H9 (cell line): ENCODE measurements at regions not wholly inside any gene's neighbourhood (a gene's known extent, or its start where the extent isn't known, plus 50 kb on each side); places are given as distances from the start of the nearest gene placed in this dataset.

Source experiments
- DNase-seq: peaks from one replicate; pipeline ENCODE4 v3.0.0-alpha.2; 2017
- H2AFZ ChIP-seq: one replicate; pipeline ENCODE4 v1.6.1; 2013; ENCODE audit warnings: mild to moderate bottlenecking, low read length, control low read depth, moderate library complexity
- H2AK5ac ChIP-seq: 2 replicates; pipeline ENCODE4 v1.6.1; 2013; ENCODE audit warnings: low read length, control low read depth, mixed read lengths; ENCODE audit not compliant: insufficient read length
- H2BK120ac ChIP-seq: one replicate; pipeline ENCODE4 v1.6.1; 2013; ENCODE audit warnings: low read depth, mild to moderate bottlenecking, low read length, control low read depth, inconsistent platforms; ENCODE audit not compliant: poor library complexity, severe bottlenecking
- H2BK12ac ChIP-seq: 2 replicates; pipeline ENCODE4 v1.6.1; 2013; ENCODE audit warnings: low read length, control low read depth, mixed read lengths, low read depth; ENCODE audit not compliant: insufficient read length
- H2BK15ac ChIP-seq: 2 replicates; pipeline ENCODE4 v1.6.1; 2013; ENCODE audit warnings: low read depth, low read length, control low read depth
- H2BK20ac ChIP-seq: one replicate; pipeline ENCODE4 v1.6.1; 2013; ENCODE audit warnings: low read depth, mild to moderate bottlenecking, low read length, control low read depth, inconsistent platforms; ENCODE audit not compliant: poor library complexity, severe bottlenecking
- H2BK5ac ChIP-seq: 2 replicates; pipeline ENCODE4 v1.6.1; 2013; ENCODE audit warnings: low read length, control low read depth, mixed read lengths; ENCODE audit not compliant: insufficient read length
- H3K14ac ChIP-seq: 2 replicates; pipeline ENCODE4 v1.6.1; 2013; ENCODE audit warnings: low read length, control low read depth; ENCODE audit not compliant: insufficient read depth
- H3K18ac ChIP-seq: 2 replicates; pipeline ENCODE4 v1.6.1; 2013; ENCODE audit warnings: low read depth, mild to moderate bottlenecking, mixed read lengths, low read length, control low read depth; ENCODE audit not compliant: insufficient read length
- H3K23ac ChIP-seq: 2 replicates; pipeline ENCODE4 v1.6.1; 2013; ENCODE audit warnings: low read length, control low read depth, mixed read lengths, low read depth; ENCODE audit not compliant: insufficient read length
- H3K23me2 ChIP-seq: 2 replicates; pipeline ENCODE4 v1.6.1; 2013; ENCODE audit warnings: low read depth, mild to moderate bottlenecking, mixed read lengths, low read length, control low read depth; ENCODE audit not compliant: insufficient read length, poor library complexity, severe bottlenecking
- H3K27ac ChIP-seq: 2 replicates; pipeline ENCODE4 v1.5.1; 2013; ENCODE audit warnings: low read length, control low read depth, mixed read lengths, low read depth; ENCODE audit not compliant: insufficient read length
- H3K27me3 ChIP-seq: 2 replicates; pipeline ENCODE4 v1.6.1; 2013; ENCODE audit warnings: low read length, control low read depth, inconsistent platforms; ENCODE audit not compliant: insufficient read depth
- H3K4ac ChIP-seq: 2 replicates; pipeline ENCODE4 v1.6.1; 2013; ENCODE audit warnings: low read depth, mild to moderate bottlenecking, control low read depth, inconsistent platforms, low read length, moderate library complexity
- H3K4me1 ChIP-seq: 2 replicates; pipeline ENCODE4 v1.6.1; 2013; ENCODE audit warnings: low read length, control low read depth, inconsistent platforms; ENCODE audit not compliant: insufficient read depth
- H3K4me2 ChIP-seq: 2 replicates; pipeline ENCODE4 v1.6.1; 2013; ENCODE audit warnings: low read length, control low read depth, mixed read lengths; ENCODE audit not compliant: insufficient read length, insufficient read depth
- H3K56ac ChIP-seq: 2 replicates; pipeline ENCODE4 v1.6.1; 2013; ENCODE audit warnings: low read depth, mild to moderate bottlenecking, mixed read lengths, low read length, control low read depth; ENCODE audit not compliant: insufficient read length
- H3K79me1 ChIP-seq: 2 replicates; pipeline ENCODE4 v1.6.1; 2013; ENCODE audit warnings: low read depth, mild to moderate bottlenecking, moderate library complexity, low read length, control low read depth, inconsistent platforms; ENCODE audit not compliant: insufficient read depth, poor library complexity, severe bottlenecking
- H3K79me2 ChIP-seq: 2 replicates; pipeline ENCODE4 v1.6.1; 2013; ENCODE audit warnings: low read length, control low read depth, inconsistent platforms; ENCODE audit not compliant: insufficient read depth
- H3K9ac ChIP-seq: 2 replicates; pipeline ENCODE4 v1.6.1; 2013; ENCODE audit warnings: low read length, control low read depth, mixed read lengths; ENCODE audit not compliant: insufficient read length; ENCODE audit errors: extremely low read depth
- H3K9me3 ChIP-seq: one replicate; pipeline ENCODE4 v1.6.1; 2013; ENCODE audit warnings: low read depth, low read length, inconsistent platforms; ENCODE audit not compliant: control insufficient read depth
- H3T11ph ChIP-seq: one replicate; pipeline ENCODE4 v1.6.1; 2013; ENCODE audit warnings: mild to moderate bottlenecking, low read length, control low read depth, inconsistent platforms
- H4K20me1 ChIP-seq: one replicate; pipeline ENCODE4 v1.6.1; 2013; ENCODE audit not compliant: control insufficient read depth, insufficient read length, insufficient read depth
- H4K5ac ChIP-seq: 2 replicates; pipeline ENCODE4 v1.6.1; 2013; ENCODE audit warnings: low read depth, mild to moderate bottlenecking, mixed read lengths, low read length, control low read depth; ENCODE audit not compliant: insufficient read length
- H4K8ac ChIP-seq: replicated peaks from 2 replicates; pipeline ENCODE4 v1.6.1; 2013; ENCODE audit warnings: low read length, control low read depth, mixed read lengths, low read depth; ENCODE audit not compliant: insufficient read length
- H4K91ac ChIP-seq: 2 replicates; pipeline ENCODE4 v1.6.1; 2013; ENCODE audit warnings: low read depth, mild to moderate bottlenecking, moderate library complexity, mixed read lengths, low read length, control low read depth; ENCODE audit not compliant: insufficient read length
- H3K27ac Mint-ChIP-seq, 3 experiments: 2 replicates in 2 of 3; 3 replicates in 1 of 3; pipeline ENCODE4 v1.8.0; 2020 to 2021; ENCODE audit warnings: mixed read lengths in 3 of 3, mild to moderate bottlenecking in 1 of 3, moderate library complexity in 1 of 3
- H3K27me3 Mint-ChIP-seq: 2 replicates; pipeline ENCODE4 v1.8.0; 2021; ENCODE audit warnings: low read depth, mild to moderate bottlenecking, moderate library complexity, mixed read lengths
- H3K36me3 Mint-ChIP-seq, 3 experiments: 2 replicates in 2 of 3; 3 replicates in 1 of 3; pipeline ENCODE4 v1.8.0; 2020 to 2021; ENCODE audit warnings: low read depth in 3 of 3, mixed read lengths in 3 of 3; ENCODE audit not compliant: insufficient read depth in 1 of 3
- H3K4me1 Mint-ChIP-seq, 2 experiments: 2 replicates each; pipeline ENCODE4 v1.8.0; 2020; ENCODE audit warnings: mixed read lengths in 2 of 2
- H3K4me3 Mint-ChIP-seq, 2 experiments: 2 replicates in 1 of 2; 3 replicates in 1 of 2; pipeline ENCODE4 v1.8.0; 2020 to 2021; ENCODE audit warnings: mild to moderate bottlenecking in 2 of 2, mixed read lengths in 2 of 2, moderate library complexity in 1 of 2
- H3K9me3 Mint-ChIP-seq, 2 experiments: 2 replicates in 1 of 2; 3 replicates in 1 of 2; pipeline ENCODE4 v1.8.0; 2020; ENCODE audit warnings: mild to moderate bottlenecking in 2 of 2, mixed read lengths in 2 of 2, moderate library complexity in 1 of 2
- WGBS: extraction: QIAGEN DNeasy Blood & Tissue Kit; methylation state at CpG from one replicate; pipeline ENCODE4 v1.1.7; 2013; ENCODE audit warnings: missing lambda C conversion rate, low lambda C conversion rate, mixed read lengths; ENCODE audit not compliant: insufficient read length; ENCODE audit errors: extremely low coverage; 5-methylcytosine and 5-hydroxymethylcytosine counted together
- TF ChIP-seq, protein P1 (sequence below): fragments of 200-600 bp; sonication (generic); conservative IDR thresholded peaks from 3 replicates; pipeline ENCODE4 v1.8.0; 2021; ENCODE audit warnings: antibody characterized with exemption, mild to moderate bottlenecking

DNA sequence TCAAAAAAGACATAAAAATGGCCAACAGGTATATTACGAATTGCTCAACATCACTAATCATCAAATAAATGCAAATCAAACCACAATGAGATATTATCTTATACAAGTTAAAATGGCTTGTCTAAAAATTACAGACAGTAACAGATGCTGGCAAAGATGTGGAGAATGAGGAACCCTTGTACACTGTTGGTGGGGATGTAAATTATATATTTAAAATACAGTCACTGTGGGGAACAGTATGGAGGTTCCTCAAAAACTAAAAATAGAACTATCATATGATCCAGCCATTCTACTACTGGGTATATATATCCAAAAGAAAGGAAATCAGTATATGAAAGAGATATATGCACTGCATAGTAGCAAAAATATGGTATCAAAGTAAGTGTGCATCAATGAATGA, 1037.2 kb upstream of the B3GALT2 start:
- Histone ChIP-seq H2AK5ac (no peak overlapping the region), H3K23me2 (no peaks in the 10 kb centered on the region), H2BK15ac (no peak overlapping the region), H3K9me3 (no peaks in the 10 kb centered on the region), H2BK12ac (no peak overlapping the region), H4K20me1 (no peaks in the 10 kb centered on the region), H3K4me1 (no peaks in the 10 kb centered on the region), H3K4ac (no peak overlapping the region), H3K79me2 (no peaks in the 10 kb centered on the region), H2BK5ac (no peak overlapping the region), H4K8ac (no peak overlapping the region), H3T11ph (no peak overlapping the region), H3K18ac (no peak overlapping the region), H4K91ac (no peak overlapping the region), H2AFZ (no peak overlapping the region), H3K56ac (no peak overlapping the region), H3K27me3 (no peaks in the 10 kb centered on the region), H3K79me1 (no peaks in the 10 kb centered on the region), H3K27ac (no peak overlapping the region), H3K14ac (no peak overlapping the region), H4K5ac (no peak overlapping the region), H3K4me2 (no peak overlapping the region), H3K23ac (no peak overlapping the region), H3K9ac (no peak overlapping the region), H2BK120ac (no peak overlapping the region), H2BK20ac (no peak overlapping the region)
- TF ChIP-seq, protein P1, sequence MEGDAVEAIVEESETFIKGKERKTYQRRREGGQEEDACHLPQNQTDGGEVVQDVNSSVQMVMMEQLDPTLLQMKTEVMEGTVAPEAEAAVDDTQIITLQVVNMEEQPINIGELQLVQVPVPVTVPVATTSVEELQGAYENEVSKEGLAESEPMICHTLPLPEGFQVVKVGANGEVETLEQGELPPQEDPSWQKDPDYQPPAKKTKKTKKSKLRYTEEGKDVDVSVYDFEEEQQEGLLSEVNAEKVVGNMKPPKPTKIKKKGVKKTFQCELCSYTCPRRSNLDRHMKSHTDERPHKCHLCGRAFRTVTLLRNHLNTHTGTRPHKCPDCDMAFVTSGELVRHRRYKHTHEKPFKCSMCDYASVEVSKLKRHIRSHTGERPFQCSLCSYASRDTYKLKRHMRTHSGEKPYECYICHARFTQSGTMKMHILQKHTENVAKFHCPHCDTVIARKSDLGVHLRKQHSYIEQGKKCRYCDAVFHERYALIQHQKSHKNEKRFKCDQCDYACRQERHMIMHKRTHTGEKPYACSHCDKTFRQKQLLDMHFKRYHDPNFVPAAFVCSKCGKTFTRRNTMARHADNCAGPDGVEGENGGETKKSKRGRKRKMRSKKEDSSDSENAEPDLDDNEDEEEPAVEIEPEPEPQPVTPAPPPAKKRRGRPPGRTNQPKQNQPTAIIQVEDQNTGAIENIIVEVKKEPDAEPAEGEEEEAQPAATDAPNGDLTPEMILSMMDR, result no peak
- H3K27ac Mint-ChIP-seq, result no peak overlapping the region
- no peaks in the 10 kb centered on the region for H3K9me3 Mint-ChIP-seq
- no peak for DNase-seq
- no peaks in the 10 kb centered on the region for H3K36me3 Mint-ChIP-seq
- no peaks in the 10 kb centered on the region for H3K27me3 Mint-ChIP-seq
- no peaks in the 10 kb centered on the region for H3K4me1 Mint-ChIP-seq
- no CpG with 5 or more reads among the region's 1 CpG for WGBS
- no peak overlapping the region for H3K4me3 Mint-ChIP-seq
